GM19467 (cell line): ENCODE measurements at regions not wholly inside any gene's neighbourhood (a gene's known extent, or its start where the extent isn't known, plus 50 kb on each side); places are given as distances from the start of the nearest gene placed in this dataset.

Experiments used
- ATAC-seq: cut with Tn5 transposase; IDR thresholded peaks from one replicate; pipeline ENCODE4 v1.9.1; 2021; ENCODE audit warnings: mild to moderate bottlenecking, moderate library complexity; ENCODE audit not compliant: unreplicated experiment

DNA sequence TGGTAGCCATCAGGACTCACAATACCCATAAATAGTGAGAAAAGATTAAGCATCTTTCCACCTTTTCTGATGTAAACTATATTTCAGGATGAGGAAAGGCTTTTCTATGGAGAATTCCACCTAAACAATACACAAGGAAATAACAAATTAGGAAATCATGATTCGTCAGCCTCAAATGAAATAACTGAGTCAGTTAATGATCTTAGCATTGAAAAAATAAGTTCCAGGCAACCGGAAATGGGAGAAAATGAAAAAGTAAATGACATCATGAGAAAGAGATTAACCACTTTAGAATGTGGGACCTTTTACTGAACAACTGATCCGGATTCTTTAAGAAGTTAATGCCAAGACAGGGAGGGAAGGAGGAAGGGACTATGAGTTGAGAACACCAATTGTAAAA, 742.3 kb downstream of the TNS3 start:
- no peak for ATAC-seq

DNA sequence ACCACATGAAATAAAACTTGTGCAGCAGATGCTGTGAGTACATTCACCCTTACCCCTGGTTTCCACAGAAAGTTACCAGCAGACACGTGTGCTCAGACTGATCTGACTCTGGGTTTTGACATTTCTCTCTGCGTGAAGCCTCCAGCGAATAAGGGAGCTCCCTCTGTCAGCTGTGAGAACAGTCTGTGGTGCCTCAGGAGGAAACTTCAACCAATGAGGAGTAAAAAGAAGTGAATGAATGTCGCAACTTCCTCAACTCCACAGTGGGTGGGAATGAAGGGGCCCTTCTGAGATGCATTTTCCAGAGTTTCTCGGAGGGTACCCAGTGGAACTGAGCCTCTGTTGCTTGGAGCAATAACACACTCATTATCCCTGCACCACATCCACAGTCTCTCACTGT, 743.4 kb downstream of the TNS3 start:
- ATAC-seq = no peak

DNA sequence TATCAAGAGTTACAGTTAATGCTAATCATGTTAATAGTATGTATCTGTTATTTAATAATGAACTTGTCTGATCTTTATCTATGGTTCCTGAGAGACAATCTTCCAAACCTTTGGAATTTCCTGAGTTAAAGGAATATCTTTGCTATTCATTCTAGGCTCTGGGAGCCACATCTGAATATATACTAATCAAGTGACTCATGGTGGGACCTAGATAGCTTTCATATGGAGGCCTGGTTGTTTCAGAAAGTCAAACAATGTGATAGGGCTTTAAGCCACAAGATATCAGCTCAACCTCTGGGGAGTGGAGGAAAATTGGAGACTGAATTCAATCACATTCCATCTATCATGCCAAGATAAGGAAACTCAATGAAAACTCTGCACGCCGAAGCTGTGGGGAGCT, 746.4 kb downstream of the TNS3 start:
- ATAC-seq = no peak

DNA sequence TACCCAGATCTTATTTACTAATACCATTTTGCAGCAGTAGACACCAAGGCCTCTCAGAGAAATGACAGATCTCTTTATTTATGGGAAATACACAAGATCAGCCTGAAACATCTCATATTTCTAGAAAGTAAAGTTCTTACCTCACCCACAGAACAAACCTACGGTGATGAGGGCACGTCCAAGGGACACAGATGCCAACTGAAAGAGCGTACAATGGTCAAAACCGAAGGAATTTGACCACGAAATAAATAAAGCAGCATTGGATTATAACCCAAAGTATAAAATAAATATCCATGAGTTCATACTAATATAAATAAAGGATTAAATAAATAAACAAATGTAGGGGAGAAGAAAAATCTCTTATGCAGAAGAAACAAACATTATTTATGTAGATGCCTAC, 747.0 kb downstream of the TNS3 start:
- ATAC-seq = no peak

DNA sequence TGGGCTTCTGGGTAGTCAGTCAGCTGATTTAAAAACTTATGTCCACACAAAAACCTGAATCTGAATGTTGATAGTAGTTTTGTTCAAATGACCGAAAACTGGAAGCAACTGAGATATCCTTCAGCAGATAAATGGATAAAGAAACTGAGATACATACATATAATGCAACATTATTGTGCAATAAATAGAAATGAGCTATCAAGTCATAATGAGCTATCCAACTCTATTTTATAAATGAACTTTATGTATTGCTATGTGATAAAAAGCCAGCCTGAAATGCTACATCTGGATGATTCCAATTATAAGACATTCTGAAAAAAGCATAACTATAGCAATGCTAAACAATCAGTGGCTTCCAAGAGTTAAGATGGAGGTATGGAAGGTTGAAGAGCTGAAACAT, 748.7 kb downstream of the TNS3 start:
- no peak for ATAC-seq

DNA sequence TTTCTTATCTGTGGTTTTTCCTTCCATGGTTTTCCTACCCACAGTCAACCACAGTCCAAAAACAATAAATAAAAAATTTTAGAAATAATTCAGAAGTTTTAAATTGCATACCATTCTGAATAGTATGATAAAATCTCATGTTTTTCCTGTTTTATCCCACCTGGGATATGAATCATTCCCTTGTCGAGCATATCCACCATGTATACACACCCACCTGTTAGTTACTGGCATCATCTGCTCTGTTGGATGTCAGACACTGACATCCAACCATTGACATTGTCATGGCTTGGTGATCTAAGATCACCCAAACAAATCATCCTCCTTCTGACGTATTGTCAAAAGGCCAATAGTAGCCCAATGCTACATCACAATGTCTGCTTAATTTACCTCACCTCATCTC, 749.8 kb downstream of the TNS3 start:
- no peak for ATAC-seq

DNA sequence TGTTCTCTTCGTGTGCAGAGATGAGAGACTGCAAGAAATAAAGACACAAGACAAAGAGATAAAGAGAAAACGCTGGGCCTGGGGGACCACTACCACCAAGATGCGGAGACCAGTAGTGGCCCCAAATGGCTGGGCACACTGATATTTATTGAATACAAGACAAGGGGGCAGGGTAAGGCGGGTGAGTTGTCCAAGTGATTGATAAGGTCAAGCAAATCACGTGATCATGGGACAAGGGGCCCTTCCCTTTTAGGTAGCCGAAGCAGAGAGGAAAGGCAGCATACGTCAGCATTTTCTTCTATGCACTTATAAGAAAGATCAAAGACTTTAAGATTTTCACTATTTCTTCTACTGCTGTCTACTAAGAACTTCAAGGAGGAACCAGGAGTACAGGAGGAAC, 762.1 kb downstream of the TNS3 start:
- no peak for ATAC-seq

DNA sequence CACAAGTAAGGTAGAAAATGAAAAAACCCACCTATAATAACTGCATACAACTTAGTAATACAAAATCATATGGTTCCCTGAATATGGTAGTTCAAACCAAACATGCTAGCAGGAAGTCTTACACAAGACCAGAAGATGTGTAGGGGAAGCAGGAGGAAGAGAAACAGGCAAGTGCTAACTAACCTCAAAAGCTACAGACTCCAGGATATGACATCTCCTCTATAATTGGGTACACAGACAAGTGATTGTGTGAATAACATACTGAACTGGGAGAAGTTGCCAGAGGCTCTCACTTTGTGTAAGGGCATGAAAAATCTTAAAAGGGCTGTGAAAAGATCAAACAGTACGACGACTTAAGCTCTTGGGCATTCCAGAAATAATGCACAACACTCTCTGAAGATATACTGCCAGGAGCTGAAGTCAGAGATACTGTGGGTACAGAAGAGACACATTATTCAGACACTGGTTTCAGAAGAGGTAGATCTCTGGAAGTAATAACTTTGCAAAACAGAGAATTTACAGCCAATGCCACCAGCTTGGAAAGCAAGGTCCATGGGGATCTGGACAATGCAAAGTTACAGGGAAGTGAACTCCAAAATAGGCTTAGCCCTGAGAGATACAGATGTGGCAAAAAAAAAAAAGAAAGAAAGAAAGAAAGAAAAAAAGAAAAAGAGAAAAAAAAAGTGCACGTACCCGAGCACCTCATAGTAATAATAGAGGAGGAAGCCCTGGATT, 767.2 kb downstream of the TNS3 start:
- ATAC-seq = no peak

DNA sequence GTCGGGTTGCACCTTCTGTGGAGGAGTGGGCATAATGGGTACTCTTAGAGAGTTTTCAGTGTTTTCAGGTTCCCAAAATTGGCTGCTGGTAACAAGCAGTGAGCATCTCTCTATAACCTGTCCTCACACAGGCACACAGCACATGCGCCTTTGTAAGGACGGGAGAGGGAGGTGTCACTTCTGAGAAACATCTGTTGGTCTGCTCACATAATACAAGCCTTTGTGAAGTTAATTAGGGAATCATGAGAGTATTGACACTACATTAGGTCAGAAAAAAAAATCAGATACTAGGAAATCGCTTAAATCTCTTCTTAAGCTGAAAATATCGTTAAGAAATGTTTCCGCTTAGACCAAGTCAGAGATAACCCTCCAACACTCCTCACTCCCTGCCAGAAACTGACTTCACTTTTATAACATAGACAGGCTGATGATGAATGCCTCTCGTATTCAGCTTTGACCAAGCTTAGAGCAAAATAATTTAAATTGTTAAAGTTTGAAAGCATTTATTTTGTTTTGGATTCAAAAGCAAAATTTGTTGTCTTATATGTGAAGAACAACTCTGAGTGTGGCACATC, 769.7 kb downstream of the TNS3 start:
- ATAC-seq = no peak

DNA sequence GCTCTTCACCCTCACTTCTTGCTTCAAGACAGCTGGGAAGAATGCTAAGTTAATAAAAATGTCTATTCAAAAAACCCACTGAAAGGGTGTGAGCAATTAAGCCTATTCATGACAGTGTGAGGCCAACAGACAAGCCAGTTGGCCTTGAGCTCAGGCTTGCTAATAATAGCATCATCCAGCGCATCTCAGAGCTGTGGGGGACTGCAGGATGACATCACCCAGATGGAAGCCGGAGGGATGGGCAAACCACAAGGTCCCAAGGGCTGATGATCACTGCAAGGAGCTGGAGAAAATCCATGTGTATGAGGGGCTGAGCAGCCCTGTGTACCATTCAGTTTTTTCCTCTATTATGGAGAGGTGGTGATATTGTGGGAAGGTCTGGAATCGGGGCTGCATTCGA, 770.4 kb downstream of the TNS3 start:
- ATAC-seq = no peak

DNA sequence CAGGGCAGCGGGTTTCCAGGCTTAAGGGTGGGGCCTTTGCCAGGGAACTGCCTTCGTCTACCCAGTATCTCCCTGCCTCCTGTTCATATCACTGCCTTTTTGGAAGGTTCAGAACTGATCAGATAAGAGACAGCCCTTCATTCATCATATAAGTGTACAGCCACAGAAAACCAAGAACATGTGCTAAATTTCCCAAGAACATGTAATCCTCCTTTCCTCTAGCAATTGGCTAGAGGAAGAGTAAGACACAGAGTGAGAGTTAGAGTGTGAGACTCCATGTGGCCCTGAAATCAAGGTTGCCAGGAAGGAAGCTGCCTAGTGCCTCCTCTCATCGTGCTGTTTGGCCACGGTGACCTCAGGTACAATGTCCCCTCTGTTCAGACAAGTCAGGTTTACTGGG, 770.9 kb downstream of the TNS3 start:
- no peak for ATAC-seq

DNA sequence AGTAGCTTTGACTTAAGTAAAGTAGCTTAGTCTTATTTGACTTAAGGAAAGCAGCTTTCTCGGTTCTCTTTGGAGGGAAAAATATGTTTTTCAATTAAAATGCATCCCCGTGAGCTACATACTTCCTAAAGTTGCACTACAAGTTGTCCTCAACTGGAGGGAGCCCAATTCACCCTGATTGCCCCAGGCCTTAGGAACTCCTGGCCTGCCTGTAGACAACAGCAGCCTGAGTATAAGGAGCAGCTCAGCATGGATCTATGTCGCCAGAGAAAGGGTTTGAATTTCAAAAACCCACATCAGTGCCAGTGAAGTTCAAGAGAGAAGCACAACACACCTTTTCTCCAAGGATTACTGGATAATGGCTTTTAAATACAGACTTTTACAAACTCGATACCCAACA, 772.0 kb downstream of the TNS3 start:
- no peak for ATAC-seq

DNA sequence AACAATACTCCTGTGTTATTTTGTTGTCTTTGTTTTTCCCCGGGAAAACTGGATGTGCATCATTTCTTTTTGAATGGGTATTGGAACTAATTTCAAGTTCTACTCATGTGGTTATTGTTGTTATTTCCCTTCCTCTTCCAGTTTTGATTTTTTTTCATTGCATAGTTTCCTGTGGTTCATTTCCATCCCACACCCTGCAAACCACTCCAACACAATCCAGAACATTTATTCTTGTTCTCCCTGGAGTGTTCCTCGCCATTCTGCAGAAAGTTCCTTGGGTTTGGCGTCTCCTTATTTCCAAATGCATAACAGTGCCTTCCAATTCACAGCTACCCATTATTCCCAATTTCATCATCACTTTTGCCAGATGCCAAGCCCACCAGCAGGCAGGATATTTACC, 775.1 kb downstream of the TNS3 start:
- ATAC-seq = no peak

DNA sequence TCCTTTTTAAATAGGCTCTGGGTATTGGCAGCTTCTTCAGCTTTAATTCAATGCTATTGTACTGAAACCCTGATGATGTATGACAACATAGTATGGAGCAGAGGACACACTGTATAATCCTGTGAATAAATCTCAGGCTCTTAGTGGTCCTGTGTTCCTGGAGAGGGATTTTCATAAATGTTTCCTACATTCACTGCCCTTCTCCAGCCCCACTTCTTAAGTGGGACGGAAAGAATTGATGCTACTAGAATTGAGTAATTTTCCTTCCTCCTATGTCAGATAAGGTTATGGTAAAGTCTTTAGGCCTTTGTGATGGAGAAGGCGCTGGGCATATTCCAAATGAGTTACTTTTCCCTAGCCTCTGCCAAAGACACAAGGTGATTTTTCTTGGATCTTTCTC, 779.4 kb downstream of the TNS3 start:
- ATAC-seq = no peak

DNA sequence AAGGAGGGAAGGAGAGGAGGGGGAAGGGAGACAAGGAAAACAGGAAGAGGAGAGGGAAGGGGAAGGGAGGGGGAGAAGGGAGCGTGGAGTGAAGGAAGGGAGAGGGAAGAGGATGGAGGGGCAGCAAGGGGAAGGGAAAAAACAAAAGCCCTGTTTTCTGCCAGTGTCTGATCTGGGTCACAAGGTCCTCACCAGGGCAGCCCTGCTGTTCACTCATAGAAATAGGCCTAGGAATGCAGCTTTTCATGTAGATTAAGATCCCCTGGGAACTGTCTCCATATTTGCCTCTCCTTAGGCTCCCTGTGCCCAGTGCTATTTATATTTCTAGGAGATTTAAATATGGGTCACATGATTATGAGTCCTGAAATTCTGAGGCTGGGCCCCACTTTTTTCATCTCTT, 790.7 kb downstream of the TNS3 start:
- no peak for ATAC-seq

DNA sequence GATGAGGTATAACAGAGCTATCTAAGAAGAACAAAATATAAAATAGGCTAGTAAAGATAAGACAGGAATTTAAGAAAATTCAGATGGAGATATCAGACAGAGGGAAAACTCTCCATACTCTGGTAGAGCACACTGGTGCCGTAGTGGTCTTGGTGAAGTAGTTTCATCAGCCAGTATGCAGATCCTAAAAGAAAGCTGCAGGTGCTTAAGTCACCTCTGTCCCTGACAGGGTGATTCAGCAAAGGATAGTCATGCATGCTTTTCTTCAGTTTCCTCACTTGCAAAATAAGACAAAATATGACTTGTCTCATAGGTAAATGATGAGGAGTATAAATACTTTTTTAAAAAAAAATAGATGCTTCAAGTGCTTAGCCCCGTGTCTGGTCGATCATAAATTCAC, 794.9 kb downstream of the TNS3 start:
- ATAC-seq = no peak

DNA sequence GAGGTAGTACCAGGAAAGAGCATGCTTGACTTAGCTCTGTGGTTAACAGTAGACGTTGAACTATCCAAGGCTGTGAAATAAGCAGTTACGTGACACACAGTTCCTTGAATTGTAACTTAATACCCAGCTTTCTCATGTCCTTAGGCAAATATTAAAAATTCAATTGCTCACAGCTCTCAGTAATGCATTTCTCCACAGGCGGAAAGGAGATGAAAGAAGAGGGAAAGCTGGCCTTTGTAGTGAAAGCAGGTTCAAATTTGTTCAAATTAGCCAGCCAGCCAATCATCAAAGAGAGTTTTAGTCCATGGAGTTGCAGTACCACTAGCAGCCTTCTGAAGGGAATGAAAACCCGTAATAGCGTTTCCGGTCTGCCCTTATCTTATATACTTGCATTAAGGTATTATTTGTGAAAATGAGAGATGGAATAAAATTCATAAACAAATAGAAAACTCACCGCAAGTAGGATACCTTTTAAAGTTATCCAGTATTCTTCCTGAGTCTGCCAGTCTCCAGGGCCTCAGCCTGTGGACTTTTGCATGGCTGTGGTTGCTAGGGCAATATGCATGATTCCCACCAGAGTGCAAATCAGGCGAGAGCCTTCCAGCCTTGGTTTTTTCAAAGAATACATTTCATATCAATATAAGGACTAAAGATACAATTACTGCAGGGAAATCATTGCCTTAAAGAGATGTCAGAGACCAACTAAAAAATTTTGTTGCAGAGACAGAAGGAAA, 795.5 kb downstream of the TNS3 start:
- no peak for ATAC-seq

DNA sequence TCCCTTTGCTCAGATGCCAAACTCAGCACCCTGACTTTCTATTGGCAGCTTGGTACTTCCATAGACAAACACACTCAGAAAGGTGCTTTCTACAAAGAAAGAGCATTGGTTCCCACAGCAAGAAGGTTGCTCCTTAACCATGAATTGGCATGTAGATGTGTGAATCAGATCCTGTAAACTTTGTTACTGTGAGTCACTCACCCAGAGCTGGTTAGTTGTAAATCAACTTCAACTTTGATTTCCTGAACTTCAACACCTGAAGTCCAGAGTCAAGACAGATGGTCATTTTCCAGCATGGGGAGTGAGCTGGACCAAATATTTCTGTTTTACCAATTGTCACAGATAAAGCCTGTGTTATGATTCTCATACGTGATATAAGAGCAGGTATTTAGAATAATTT, 797.2 kb downstream of the TNS3 start:
- ATAC-seq = no peak

DNA sequence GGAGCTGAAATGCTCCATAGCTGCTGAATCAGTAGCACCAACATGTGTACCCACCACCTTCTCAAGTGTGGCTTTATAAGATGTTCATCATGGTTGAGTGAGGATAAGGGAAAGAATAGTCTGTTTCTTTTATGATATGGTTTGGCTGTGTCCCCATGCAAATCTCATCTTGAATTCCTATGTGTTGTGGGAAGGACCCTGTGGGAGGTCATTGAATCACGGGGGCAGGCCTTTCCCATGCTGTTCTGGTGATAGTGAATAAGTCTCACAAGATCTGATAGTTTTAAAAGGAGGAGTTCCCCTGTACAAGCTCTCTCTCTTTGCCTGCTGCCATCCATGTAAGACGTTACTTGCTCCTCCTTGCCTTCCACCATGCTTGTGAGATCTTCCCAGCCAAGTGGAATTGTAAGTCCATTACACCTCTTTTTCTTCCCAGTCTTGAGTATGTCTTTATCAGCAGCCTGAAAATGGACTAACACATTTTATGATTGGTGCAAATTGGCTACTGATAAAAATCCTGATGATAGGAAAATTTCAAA, 799.9 kb downstream of the TNS3 start:
- ATAC-seq = no peak

DNA sequence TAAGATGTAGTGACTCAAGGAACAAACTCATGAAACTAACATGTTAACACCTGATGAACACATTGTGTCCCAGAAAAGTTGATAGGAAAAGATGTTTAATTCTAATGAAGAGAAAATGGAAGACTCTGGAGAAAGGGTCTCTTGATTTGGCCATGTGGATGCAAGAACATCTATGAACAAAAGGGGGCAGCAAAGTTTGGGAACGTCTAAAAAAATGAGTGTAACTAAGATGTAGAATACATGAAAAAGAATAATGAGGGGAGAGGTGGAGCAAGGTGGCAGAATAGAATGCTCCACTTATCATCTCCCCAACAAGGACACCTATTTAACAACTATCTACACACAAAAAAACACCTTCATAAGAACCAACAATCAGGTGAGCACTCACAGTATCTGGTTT, 805.1 kb downstream of the TNS3 start:
- no peak for ATAC-seq

DNA sequence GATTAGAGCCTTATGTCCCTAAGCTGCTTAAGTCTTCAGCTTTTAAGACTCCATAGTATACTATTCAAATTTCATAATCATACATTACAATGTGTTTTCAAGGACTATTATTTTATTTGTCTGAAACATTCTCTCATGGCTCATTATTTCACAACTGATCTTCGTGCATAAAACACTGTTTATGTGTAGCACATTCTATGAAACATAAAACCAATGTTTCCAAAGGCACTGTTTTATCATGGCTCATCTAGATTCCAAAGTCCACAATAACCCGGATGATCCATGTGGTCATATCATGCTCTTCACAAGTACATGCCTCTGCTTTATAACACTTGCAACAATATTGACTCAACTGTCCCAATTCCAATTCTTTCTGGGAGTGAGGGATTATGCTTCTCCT, 806.1 kb downstream of the TNS3 start:
- ATAC-seq = no peak

DNA sequence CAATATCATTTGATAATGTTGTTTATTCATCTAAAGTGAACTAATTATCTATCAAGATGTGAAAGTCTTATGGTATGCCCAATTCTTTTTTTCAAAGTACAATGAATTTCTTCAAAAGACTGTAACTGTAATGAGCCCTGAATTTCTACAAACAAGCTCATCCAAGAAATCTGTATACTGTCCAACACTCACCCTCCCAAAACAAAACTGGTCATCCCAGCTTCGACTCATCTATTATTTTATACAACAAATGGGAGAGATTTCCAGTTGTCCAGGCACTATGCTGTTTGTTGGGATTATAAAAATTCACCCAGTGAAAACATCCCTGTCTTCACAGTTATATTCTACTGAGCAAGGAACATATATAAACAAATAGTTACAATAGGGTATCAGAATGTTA, 806.9 kb downstream of the TNS3 start:
- ATAC-seq = no peak
